Fibroblast of the conjunctiva (primary cell): ENCODE measurements at regions not wholly inside any gene's neighbourhood (a gene's known extent, or its start where the extent isn't known, plus 50 kb on each side); places are given as distances from the start of the nearest gene placed in this dataset.
A peak's percentile ranks its signal among the peaks of the same experiment; 100 is the strongest.

Experiments used
- DNase-seq: peaks from one replicate; pipeline ENCODE4 v3.0.0-alpha.2; 2010; ENCODE audit warnings: low read depth

GRCh38 chr6:166046982-166047381 is 120.7 kb downstream of the TBXT start:
- DNase-seq, result no peak

- DNase-seq, result peak; percentile 81
Measured at GRCh38 chr6:166046226-166046625, 121.4 kb downstream of the TBXT start.

GRCh38 chr6:166045860-166046200 is 121.8 kb downstream of the TBXT start:
- no peak for DNase-seq

- no peak for DNase-seq
Measured at GRCh38 chr6:166045173-166045859, 122.3 kb downstream of the TBXT start.

GRCh38 chr6:166041277-166041676 is 126.4 kb downstream of the TBXT start:
- DNase-seq, result no peak

GRCh38 chr6:166040292-166040691 is 127.4 kb downstream of the TBXT start:
- no peak for DNase-seq

GRCh38 chr6:166036316-166037095 is 131.1 kb downstream of the TBXT start:
- no peak for DNase-seq

- DNase-seq, result peak; percentile 89
Measured at GRCh38 chr6:166032366-166033200, 135.1 kb downstream of the TBXT start.

GRCh38 chr6:166031275-166031674 is 136.4 kb downstream of the TBXT start:
- no peak for DNase-seq

- DNase-seq, result no peak
Measured at GRCh38 chr6:166029506-166029905, 138.1 kb downstream of the TBXT start.

GRCh38 chr6:166027761-166028160 is 139.9 kb downstream of the TBXT start:
- no peak for DNase-seq

- DNase-seq, result no peak
Measured at GRCh38 chr6:166026586-166027126, 141.0 kb downstream of the TBXT start.

GRCh38 chr6:166025149-166025898 is 142.3 kb downstream of the TBXT start:
- peak; percentile 59 for DNase-seq

- DNase-seq, result no peak
Measured at GRCh38 chr6:166024252-166024651, 143.4 kb downstream of the TBXT start.

- no peak for DNase-seq
Measured at GRCh38 chr6:166023273-166023989, 144.2 kb downstream of the TBXT start.

- DNase-seq, result no peak
Measured at GRCh38 chr6:166021429-166021828, 146.2 kb downstream of the TBXT start.

- DNase-seq, result no peak
Measured at GRCh38 chr6:166019214-166019613, 148.4 kb downstream of the TBXT start.

- no peak for DNase-seq
Measured at GRCh38 chr6:166017032-166017635, 150.5 kb downstream of the TBXT start.

GRCh38 chr6:166014966-166015365 is 152.7 kb downstream of the TBXT start:
- no peak for DNase-seq

GRCh38 chr6:166010136-166010960 is 157.3 kb downstream of the TBXT start:
- DNase-seq, result no peak
